ENCODE measurements at regions not wholly inside any gene's neighbourhood (a gene's known extent, or its start where the extent isn't known, plus 50 kb on each side); places are given as distances from the start of the nearest gene placed in this dataset.

DNA sequence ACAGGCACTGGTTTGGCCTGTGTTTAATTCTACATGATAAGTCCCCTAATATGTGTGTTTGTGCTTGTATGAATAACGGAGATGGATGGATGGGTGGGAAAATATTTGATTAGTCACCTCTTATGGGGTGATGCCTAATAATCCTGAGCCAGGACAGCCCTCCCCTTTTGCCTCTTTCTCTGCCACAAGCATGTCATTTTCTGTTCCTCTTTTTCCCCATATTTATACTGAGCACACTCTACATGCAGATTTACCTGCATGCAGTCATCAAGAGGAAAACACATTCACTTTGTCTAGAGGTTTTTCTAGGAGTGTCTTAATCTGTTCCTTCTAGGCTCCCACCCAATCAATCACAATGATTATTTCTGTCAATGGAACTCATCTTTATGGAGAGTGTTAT, 111.6 kb upstream of the TBX20 start:
- no peak for TF ChIP-seq GATA1 (IDR thresholded peaks at IDR 0.05; ENCODE audit: low read depth, low read length)
- TF ChIP-seq POLR2A (IDR thresholded peaks at IDR 0.05; ENCODE audit: low read length) = no peak
- no peak for DNase-seq

DNA sequence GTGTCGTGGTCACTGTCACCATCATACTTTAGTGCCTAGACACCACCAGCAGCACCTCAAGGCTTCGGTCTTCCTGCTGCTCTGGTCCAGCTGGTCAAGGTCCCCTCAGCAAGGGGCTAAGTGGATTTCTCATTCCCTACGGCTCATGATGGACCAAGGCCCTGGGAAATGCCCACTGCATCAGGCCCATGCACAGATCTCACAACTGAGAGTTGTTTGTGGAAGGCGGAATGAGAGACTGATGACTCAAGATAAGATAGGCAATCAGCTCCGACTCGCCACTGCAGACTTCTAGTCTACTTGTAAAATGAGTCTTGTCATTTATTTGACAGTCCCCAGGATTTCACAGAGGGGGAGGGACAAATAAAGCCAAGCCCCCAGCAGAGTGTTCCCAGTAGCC, 108.4 kb upstream of the TBX20 start:
- TF ChIP-seq GATA1 (IDR thresholded peaks at IDR 0.05; ENCODE audit: low read depth, low read length) (no peak), POLR2A (IDR thresholded peaks at IDR 0.05; ENCODE audit: low read length) (no peak)

DNA sequence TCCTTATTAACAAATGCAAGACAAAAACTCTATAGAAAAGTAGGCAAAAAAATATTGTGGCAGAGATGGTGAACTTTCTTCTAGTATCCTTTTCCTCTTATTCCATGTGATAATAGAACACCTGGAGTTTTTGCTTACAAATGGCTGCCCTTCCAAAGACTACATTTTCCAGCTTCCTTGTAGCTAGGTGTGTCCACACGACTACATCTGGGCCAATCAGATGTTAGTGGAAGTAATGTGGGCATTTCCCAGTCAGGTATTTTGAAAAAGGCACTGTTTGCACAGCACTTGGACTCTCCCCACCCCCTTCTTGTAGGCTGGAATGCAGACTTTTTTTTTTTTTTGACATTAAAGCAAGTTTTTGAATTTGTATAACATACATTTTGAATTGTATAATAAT, 105.5 kb upstream of the TBX20 start:
- DNase-seq = no peak

More for the DNA sequence above, 108.4 kb upstream of the TBX20 start:
- DNase-seq = no peak

DNA sequence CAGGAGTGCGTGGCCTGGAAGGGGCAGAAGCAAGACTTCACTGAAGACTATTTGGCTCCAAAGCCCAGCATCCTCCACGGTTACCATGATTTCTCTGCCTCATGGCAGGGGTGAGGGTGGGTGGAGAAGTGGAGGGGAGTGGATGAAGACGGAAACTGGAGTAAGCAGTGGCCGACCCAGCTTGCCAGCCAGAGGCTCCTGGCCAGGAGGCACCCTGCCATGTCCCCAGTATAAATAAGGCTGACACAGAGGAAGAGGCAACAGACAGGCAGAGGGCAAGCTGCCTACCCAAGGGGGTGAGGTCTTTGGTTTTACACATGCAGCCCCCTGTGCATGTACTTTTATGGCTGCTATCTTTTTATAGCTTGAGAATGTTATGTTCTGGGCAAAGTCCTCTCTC, 102.6 kb upstream of the TBX20 start:
- DNase-seq = no peak
- TF ChIP-seq POLR2A (IDR thresholded peaks at IDR 0.05; ENCODE audit: low read length) (no peak), GATA1 (IDR thresholded peaks at IDR 0.05; ENCODE audit: low read depth, low read length) (no peak)

More for the DNA sequence above, 105.5 kb upstream of the TBX20 start:
- TF ChIP-seq GATA1 (IDR thresholded peaks at IDR 0.05; ENCODE audit: low read depth, low read length) (no peak), POLR2A (IDR thresholded peaks at IDR 0.05; ENCODE audit: low read length) (no peak)

DNA sequence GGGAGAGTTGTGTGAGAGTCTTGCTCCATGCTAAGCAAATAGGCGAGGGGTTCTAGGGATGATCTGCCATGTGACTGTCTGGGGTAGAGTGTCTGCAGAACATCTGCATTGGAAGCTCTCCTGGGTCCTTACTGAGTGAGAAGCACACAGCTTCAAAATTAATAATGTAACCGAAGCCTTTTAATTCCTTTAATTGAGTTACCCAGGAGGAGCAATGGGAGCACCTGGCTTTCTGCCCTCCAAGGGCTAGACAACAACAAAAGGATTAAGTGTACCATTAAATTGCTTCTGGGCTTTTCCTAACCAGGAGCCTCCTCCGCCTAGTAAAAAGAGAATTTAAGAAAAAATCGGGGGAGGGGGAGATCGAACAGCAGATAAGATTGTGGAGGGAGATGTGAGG, 102.0 kb upstream of the TBX20 start:
- no peak for DNase-seq
- TF ChIP-seq POLR2A (IDR thresholded peaks at IDR 0.05; ENCODE audit: low read length) (no peak), GATA1 (IDR thresholded peaks at IDR 0.05; ENCODE audit: low read depth, low read length) (no peak)

DNA sequence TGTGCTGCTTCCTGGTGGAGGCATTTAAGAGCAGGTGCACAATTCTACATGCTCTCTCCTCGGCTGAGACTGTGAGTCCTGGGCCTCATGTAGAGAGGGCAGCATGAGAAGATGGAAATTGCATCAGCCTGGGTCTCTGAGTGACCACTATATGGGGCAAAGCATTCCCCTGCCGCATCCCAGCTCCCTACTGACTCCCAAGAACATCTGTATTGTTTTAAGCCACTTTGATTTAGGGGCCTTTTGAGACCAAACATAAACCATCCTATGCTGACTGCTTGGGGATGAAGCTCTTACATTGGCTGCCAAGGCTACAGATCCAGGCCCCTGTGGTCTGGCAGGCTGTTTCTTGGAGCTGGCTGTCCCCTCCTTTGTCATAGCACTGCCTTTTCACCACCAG, 101.3 kb upstream of the TBX20 start:
- DNase-seq = no peak
- TF ChIP-seq GATA1 (IDR thresholded peaks at IDR 0.05; ENCODE audit: low read depth, low read length) (no peak), POLR2A (IDR thresholded peaks at IDR 0.05; ENCODE audit: low read length) (no peak)

DNA sequence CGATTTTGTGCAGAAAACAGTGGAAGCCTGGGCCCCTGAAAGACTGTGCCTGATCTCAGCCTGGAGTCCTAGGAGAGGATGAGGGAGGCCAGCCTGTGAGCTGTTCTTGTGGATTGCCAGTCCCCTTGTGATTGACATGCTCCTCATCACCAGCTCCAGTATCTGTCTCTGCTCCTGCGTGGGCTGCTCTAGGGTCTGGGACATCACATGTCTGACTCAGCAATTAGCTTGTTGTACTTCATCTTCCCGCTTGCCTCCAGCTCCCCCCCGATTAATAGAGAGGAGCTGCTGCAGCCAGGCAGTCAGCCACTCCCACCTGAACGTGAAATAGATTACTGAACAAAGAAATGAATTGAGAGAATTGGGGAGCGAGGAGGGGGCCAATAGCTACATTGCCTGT, 99.6 kb upstream of the TBX20 start:
- TF ChIP-seq POLR2A (IDR thresholded peaks at IDR 0.05; ENCODE audit: low read length) (no peak), GATA1 (IDR thresholded peaks at IDR 0.05; ENCODE audit: low read depth, low read length) (no peak)
- no peak for DNase-seq

DNA sequence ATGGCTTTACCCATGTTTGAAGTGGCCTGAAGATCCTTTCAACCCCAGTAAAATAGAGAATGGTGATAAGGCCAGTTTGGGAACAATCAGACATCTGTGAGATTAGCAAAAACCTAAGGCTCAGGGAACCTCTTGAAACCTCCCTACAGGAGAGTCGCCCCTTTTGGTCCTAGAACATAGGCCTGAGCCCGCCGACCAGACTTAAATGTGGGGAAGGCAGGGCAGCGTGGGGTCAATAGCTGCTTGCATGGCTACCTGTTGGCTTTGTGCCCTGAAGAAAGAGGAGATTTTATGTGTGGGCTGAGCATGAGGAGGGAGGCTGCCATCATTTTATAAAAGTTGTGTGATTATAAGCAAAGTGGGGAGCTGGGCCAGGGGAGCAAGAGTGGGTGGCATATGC, 97.6 kb upstream of the TBX20 start:
- DNase-seq = no peak
- TF ChIP-seq POLR2A (IDR thresholded peaks at IDR 0.05; ENCODE audit: low read length) (no peak), GATA1 (IDR thresholded peaks at IDR 0.05; ENCODE audit: low read depth, low read length) (no peak)

DNA sequence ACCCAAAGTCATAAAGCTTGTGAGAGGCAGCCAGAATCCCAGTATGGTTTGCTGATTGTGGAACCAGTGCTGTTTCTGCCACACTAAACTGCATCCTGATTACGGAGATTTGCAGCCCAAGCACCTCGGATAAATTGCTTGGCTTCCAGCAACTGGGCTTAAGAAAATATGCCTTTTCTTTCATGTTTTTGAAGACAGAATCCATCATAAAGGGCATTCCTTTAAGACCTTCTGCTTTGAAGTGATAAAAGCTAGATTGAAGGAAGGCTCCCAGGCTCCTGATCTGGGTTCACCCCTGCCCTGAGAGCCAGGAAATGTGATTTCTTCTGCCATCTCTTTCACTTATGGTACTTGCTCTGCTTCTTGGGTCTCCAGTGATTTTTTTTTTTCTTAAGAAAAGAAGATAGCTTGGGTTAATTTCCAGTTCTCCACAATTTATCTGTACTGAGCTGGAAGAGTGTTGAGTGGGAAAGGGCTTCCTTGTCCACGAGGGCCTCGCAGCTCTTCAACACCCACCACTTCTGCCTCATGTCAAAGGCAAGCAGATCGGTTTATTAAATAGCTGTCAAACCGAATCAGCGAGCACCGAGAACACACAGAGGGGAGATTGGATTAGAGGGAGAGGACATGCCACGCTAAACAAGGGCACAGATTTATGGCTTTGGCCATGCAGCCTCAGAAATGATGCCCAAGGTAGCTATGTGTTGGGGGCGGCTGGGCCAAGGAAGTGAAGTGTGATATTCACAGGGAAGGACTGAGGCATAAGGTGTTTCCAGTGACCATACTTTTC, 94.9 kb upstream of the TBX20 start:
- no peak for DNase-seq
- TF ChIP-seq GATA1 (IDR thresholded peaks at IDR 0.05; ENCODE audit: low read depth, low read length) (no peak), POLR2A (IDR thresholded peaks at IDR 0.05; ENCODE audit: low read length) (no peak)

DNA sequence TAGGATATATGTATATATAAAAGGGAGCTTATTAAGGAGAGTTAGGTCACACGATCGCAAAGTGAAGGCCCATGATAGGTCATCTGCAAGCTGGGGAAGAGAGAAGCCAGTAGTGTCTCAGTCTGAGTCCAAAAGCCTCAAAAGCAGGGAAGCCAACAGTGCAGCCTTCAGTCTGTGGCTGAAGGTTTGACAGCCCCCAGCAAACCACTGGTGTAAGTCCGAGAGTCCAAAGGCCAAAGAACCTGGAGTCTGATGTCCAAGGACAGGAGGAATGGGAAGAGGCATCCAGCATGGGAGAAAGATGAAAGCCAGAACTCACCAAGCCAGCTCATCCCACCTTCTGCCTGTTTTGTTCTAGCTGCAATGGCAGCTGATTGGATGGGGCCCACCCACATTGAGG, 88.9 kb upstream of the TBX20 start:
- TF ChIP-seq GATA1 (IDR thresholded peaks at IDR 0.05; ENCODE audit: low read depth, low read length) (no peak), POLR2A (IDR thresholded peaks at IDR 0.05; ENCODE audit: low read length) (no peak)
- DNase-seq = no peak

DNA sequence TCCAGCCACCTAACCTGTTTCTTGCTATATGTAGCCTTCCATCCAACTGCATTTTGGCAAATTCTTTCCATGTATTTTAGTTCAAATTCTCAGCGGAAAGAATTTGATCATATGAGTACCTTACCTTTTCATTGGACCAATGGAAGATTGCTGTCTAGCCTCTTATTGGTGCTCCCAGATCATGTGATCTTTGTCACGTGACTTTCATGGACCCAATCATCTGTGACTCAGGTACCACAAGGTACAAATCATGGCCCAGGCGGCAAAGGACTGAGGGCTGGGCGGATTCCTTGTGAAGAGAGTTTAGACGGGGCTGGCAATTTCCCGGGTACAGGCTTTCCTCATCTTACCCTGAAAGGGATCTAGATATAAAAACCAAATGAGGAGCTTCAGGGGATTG, 85.9 kb upstream of the TBX20 start:
- no peak for TF ChIP-seq GATA1 (IDR thresholded peaks at IDR 0.05; ENCODE audit: low read depth, low read length)
- TF ChIP-seq POLR2A (IDR thresholded peaks at IDR 0.05; ENCODE audit: low read length) = no peak
- DNase-seq = no peak

DNA sequence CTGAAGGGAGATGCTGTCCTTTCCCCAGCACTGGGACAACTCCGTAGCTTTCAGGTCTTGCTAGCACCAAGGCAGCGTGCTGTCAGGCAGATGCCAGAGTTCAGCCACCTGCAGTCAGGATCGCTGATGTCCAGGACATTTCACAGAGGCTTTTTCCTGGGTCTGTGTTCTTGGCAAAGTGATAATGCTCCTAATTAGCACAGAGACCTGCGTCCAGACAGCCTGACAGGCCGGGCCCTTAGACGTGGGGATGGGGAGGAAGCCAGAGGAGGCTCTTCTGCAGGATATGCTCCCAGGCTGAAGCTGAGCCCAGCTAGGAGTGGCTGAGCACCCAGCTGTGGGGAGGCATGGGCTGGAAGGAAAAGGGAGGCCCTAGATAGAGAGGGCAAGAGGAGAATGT, 82.5 kb upstream of the TBX20 start:
- DNase-seq = no peak
- TF ChIP-seq GATA1 (IDR thresholded peaks at IDR 0.05; ENCODE audit: low read depth, low read length) (no peak), POLR2A (IDR thresholded peaks at IDR 0.05; ENCODE audit: low read length) (no peak)

DNA sequence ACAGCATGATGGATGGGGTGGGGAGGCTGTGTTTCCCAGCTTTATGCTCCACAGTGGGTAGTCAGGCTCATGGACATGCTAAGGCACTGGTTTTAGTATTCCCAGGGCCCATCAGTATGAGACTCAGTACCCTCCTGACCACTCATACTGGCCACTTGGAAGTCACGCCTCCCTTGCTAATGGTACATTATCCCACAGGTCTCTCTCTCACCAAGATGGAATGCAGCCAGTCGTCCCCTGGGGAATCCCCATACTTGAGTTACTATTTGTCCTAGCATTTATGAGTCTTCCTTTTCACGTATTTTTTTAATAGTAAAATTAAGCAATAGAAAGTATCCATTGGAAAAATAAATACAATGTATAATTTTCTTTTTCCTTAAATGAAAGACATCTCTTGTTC, 80.6 kb upstream of the TBX20 start:
- TF ChIP-seq POLR2A (IDR thresholded peaks at IDR 0.05; ENCODE audit: low read length) (no peak), GATA1 (IDR thresholded peaks at IDR 0.05; ENCODE audit: low read depth, low read length) (no peak)
- DNase-seq = no peak

DNA sequence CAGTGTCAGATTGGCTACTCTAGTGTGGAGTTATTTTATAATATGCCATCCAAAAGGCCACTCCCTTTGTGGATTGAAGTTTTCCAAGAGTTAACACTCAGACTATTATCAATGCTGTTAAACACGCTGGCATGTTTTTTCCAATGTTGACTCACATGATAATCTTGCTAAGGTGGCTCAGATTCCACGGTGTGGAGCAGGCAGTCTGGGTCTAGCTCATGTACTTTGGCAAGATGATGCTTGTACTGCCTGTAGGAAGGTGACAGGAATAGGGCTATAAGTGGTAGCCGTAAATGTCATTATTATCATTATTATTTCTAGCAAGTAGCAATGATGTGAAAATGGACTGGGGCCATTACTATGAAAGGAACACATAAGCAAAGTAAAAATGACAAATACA, 79.4 kb upstream of the TBX20 start:
- TF ChIP-seq GATA1 (IDR thresholded peaks at IDR 0.05; ENCODE audit: low read depth, low read length) (no peak), POLR2A (IDR thresholded peaks at IDR 0.05; ENCODE audit: low read length) (no peak)
- DNase-seq = no peak
